Putamen (tissue), 1 donor: ENCODE measurements at regions not wholly inside any gene's neighbourhood (a gene's known extent, or its start where the extent isn't known, plus 50 kb on each side); places are given as distances from the start of the nearest gene placed in this dataset.
A peak's percentile ranks its signal among the peaks of the same experiment; 100 is the strongest.

ENCODE experiments used
- DNase-seq: peaks from one replicate; pipeline ENCODE4 v3.0.0-alpha.2; 2016; ENCODE audit warnings: low spot score

GRCh38 chr15:95565016-95565600, 765.4 kb upstream of the NR2F2 start:
- DNase-seq = no peak

- DNase-seq = no peak
Observed at GRCh38 chr15:95565690-95566089, 764.8 kb upstream of the NR2F2 start.

GRCh38 chr15:95567686-95568085, 762.8 kb upstream of the NR2F2 start:
- no peak for DNase-seq

- DNase-seq = no peak
Observed at GRCh38 chr15:95574053-95574452, 756.4 kb upstream of the NR2F2 start.

- DNase-seq = no peak
Observed at GRCh38 chr15:95577927-95578326, 752.6 kb upstream of the NR2F2 start.

- no peak for DNase-seq
Observed at GRCh38 chr15:95580121-95580520, 750.4 kb upstream of the NR2F2 start.

GRCh38 chr15:95581595-95581994, 748.9 kb upstream of the NR2F2 start:
- no peak for DNase-seq

GRCh38 chr15:95584088-95584487, 746.4 kb upstream of the NR2F2 start:
- no peak for DNase-seq

GRCh38 chr15:95588056-95588455, 742.4 kb upstream of the NR2F2 start:
- no peak for DNase-seq

GRCh38 chr15:95590533-95591044, 739.9 kb upstream of the NR2F2 start:
- peak; percentile 3 for DNase-seq

GRCh38 chr15:95591270-95591669, 739.2 kb upstream of the NR2F2 start:
- DNase-seq = no peak

GRCh38 chr15:95591886-95592285, 738.6 kb upstream of the NR2F2 start:
- DNase-seq = no peak

GRCh38 chr15:95594496-95594895, 736.0 kb upstream of the NR2F2 start:
- DNase-seq = no peak

GRCh38 chr15:95595759-95596158, 734.7 kb upstream of the NR2F2 start:
- no peak for DNase-seq

- DNase-seq = no peak
Observed at GRCh38 chr15:95596496-95596895, 734.0 kb upstream of the NR2F2 start.

GRCh38 chr15:95598251-95598855, 732.1 kb upstream of the NR2F2 start:
- no peak for DNase-seq

GRCh38 chr15:95600367-95600766, 730.1 kb upstream of the NR2F2 start:
- DNase-seq = no peak

- DNase-seq = no peak
Observed at GRCh38 chr15:95600884-95601283, 729.6 kb upstream of the NR2F2 start.

- no peak for DNase-seq
Observed at GRCh38 chr15:95601525-95601924, 729.0 kb upstream of the NR2F2 start.

- DNase-seq = no peak
Observed at GRCh38 chr15:95603802-95604201, 726.7 kb upstream of the NR2F2 start.

GRCh38 chr15:95604634-95605036, 725.9 kb upstream of the NR2F2 start:
- DNase-seq = peak; percentile 6

- DNase-seq = no peak
Observed at GRCh38 chr15:95605098-95605497, 725.4 kb upstream of the NR2F2 start.

- DNase-seq = no peak
Observed at GRCh38 chr15:95606551-95606950, 723.9 kb upstream of the NR2F2 start.

- no peak for DNase-seq
Observed at GRCh38 chr15:95608371-95608770, 722.1 kb upstream of the NR2F2 start.
